SK-MEL-5 (cell line): ENCODE measurements at regions not wholly inside any gene's neighbourhood (a gene's known extent, or its start where the extent isn't known, plus 50 kb on each side); places are given as distances from the start of the nearest gene placed in this dataset.
A peak's percentile ranks its signal among the peaks of the same experiment; 100 is the strongest.
"Not testable (repeated sequence)": the region's sequence is repeated elsewhere in the genome, so short reads cannot be mapped to it uniquely, and the experiment has no call there.

ENCODE experiments used
- DNase-seq: peaks from one replicate; pipeline ENCODE4 v3.0.0-alpha.2; 2016; ENCODE audit warnings: low read depth, low spot score
- in situ Hi-C: cut with HindIII; loops from 2 replicates; pipeline ENCODE4 v1.10.0; 2016; ENCODE audit warnings: low sequenced_read_pairs, high pct_unique_total_duplicates, low pct_unique_long_range_greater_than_20kb

- in situ Hi-C loops: no loop called here
- DNase-seq: no peak
These were observed 894.6 kb downstream of the FAM181B start for GRCh38 chr11:81839016-81839415.

GRCh38 chr11:81829976-81830375 lies 903.7 kb downstream of the FAM181B start:
- in situ Hi-C loops: no loop called here
- DNase-seq: no peak

- in situ Hi-C loops: no loop called here
- DNase-seq: no peak
These were observed 908.3 kb downstream of the FAM181B start for GRCh38 chr11:81825346-81825745.

GRCh38 chr11:81819462-81819861 lies 914.2 kb downstream of the FAM181B start:
- no peak for DNase-seq
- in situ Hi-C loops: no loop called here

GRCh38 chr11:81804858-81805257 lies 928.8 kb downstream of the FAM181B start:
- DNase-seq: no peak
- in situ Hi-C loops: no loop called here

- in situ Hi-C loops: no loop called here
- DNase-seq: no peak
These were observed 931.1 kb downstream of the FAM181B start for GRCh38 chr11:81802591-81802990.

GRCh38 chr11:81792416-81792815 lies 941.2 kb downstream of the FAM181B start:
- in situ Hi-C loops: no loop called here

GRCh38 chr11:81787584-81788049 lies 946.0 kb downstream of the FAM181B start:
- in situ Hi-C loops: no loop called here
- DNase-seq: peak; percentile 54

More at GRCh38 chr11:81792416-81792815, 941.2 kb downstream of the FAM181B start:
- no peak for DNase-seq

- in situ Hi-C loops: no loop called here
- no peak for DNase-seq
These were observed 961.5 kb downstream of the FAM181B start for GRCh38 chr11:81772166-81772565.

- DNase-seq, in situ Hi-C loops: not testable (repeated sequence)
These were observed 963.8 kb downstream of the FAM181B start for GRCh38 chr11:81769906-81770305.

GRCh38 chr11:81756864-81757595 lies 976.6 kb downstream of the FAM181B start:
- DNase-seq: no peak
- in situ Hi-C loops: no loop called here

- DNase-seq: no peak
- in situ Hi-C loops: no loop called here
These were observed 984.4 kb downstream of the FAM181B start for GRCh38 chr11:81749245-81749644.

GRCh38 chr11:81744336-81745116 lies 989.1 kb downstream of the FAM181B start:
- in situ Hi-C loops: no loop called here

GRCh38 chr11:81725701-81726100 lies 1008.0 kb downstream of the FAM181B start:
- in situ Hi-C loops: no loop called here
- no peak for DNase-seq

More at GRCh38 chr11:81744336-81745116, 989.1 kb downstream of the FAM181B start:
- no peak for DNase-seq

- in situ Hi-C loops: no loop called here
These were observed 1016.0 kb downstream of the FAM181B start for GRCh38 chr11:81717695-81718094.

GRCh38 chr11:81707881-81708280 lies 1025.8 kb downstream of the FAM181B start:
- peak; percentile 1 for DNase-seq
- in situ Hi-C loops: no loop called here

More at GRCh38 chr11:81717695-81718094, 1016.0 kb downstream of the FAM181B start:
- DNase-seq: no peak

- in situ Hi-C loops: no loop called here
These were observed 1028.4 kb downstream of the FAM181B start for GRCh38 chr11:81705283-81705682.

GRCh38 chr11:81700076-81700475 lies 1033.6 kb downstream of the FAM181B start:
- no peak for DNase-seq

More at GRCh38 chr11:81705283-81705682, 1028.4 kb downstream of the FAM181B start:
- DNase-seq: no peak

GRCh38 chr11:81687057-81687456 lies 1046.6 kb downstream of the FAM181B start:
- no peak for DNase-seq
- in situ Hi-C loops: no loop called here

More at GRCh38 chr11:81700076-81700475, 1033.6 kb downstream of the FAM181B start:
- in situ Hi-C loops: no loop called here
